ENCODE measurements at regions not wholly inside any gene's neighbourhood (a gene's known extent, or its start where the extent isn't known, plus 50 kb on each side); places are given as distances from the start of the nearest gene placed in this dataset.
A peak's percentile ranks its signal among the peaks of the same experiment; 100 is the strongest.

DNA sequence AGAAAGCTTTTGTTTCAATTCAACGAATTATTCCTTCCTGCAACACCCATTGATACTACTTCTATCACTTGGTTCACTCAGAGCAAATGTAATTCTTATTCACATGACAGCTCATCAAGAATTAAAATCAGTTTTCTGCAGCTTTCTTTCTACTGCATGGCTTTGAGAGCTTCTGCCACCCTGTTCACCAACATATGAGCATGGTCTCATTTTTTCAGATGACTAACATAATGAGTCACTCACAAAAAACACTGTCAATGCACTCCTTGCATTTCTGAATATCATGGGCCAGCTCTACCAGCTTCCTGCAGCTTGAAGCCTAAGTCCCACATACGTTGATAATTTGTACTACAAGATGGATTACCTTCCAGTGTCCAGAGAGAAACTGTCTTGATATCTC is 342.9 kb downstream of the LRATD1 start:
- DNase-seq (ENCODE audit: unreplicated experiment): peak; percentile 55
- no TSS peak for BruUV-seq (replicated peaks)

DNA sequence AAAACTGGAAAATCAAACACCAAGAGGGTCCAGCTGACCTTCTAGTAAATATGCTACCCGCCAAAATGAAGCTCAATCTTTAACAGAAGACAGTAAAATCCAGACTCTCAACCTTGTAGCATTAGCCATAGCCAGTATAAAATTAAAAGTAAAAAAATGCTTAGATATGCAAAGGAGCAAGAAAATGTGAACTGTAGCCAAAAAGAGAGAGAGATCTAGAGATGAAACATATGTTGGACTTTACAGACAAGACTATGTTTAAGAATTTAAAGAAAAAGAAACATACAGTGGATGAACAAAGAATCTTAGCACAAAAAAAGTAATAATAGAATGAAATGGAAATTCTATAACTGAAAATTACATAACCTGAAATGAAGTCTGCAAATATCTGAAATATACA is 344.5 kb downstream of the LRATD1 start:
- Mint-ChIP-seq H3K27me3 (ENCODE audit: insufficient read depth, unreplicated experiment) (peaks cover 11% of the 10 kb centered on the region), H3K4me1 (ENCODE audit: insufficient read depth, unreplicated experiment) (peaks cover 16% of the 10 kb centered on the region), H3K9me3 (ENCODE audit: unreplicated experiment) (no peaks in the 10 kb centered on the region), H3K27ac (ENCODE audit: low read depth, unreplicated experiment) (no peak overlapping the region), H3K4me3 (ENCODE audit: unreplicated experiment) (no peak overlapping the region), H3K36me3 (ENCODE audit: insufficient read depth, unreplicated experiment) (no peaks in the 10 kb centered on the region)
- ChIA-PET CTCF (no interaction called here), POLR2A (no interaction called here)
- no peak for TF ChIP-seq CTCF (IDR thresholded peaks at IDR 0.05; ENCODE audit: unreplicated experiment)
- intact Hi-C loops (cut with micrococcal nuclease): loop anchor here (5.0 kb wide), 1 partner anchor 65 kb away; no protein-coding TSS in a partner anchor
- no TSS peak for BruUV-seq (replicated peaks)
- no peak for DNase-seq (ENCODE audit: unreplicated experiment)

More for the DNA sequence above, 342.9 kb downstream of the LRATD1 start:
- no peak overlapping the region for H3K27ac Mint-ChIP-seq (ENCODE audit: low read depth, unreplicated experiment)
- H3K36me3 Mint-ChIP-seq (ENCODE audit: insufficient read depth, unreplicated experiment): no peaks in the 10 kb centered on the region
- H3K9me3 Mint-ChIP-seq (ENCODE audit: unreplicated experiment): no peaks in the 10 kb centered on the region
- POLR2A ChIA-PET: interaction anchor here (0.7 kb wide), 1 partner anchor 1452 kb away, joined by 3 read pairs; no protein-coding TSS in a partner anchor
- TF ChIP-seq CTCF (IDR thresholded peaks at IDR 0.05; ENCODE audit: unreplicated experiment): no peak
- intact Hi-C loops (cut with micrococcal nuclease): loop anchor here (5.0 kb wide), 1 partner anchor 67 kb away; no protein-coding TSS in a partner anchor
- no peak overlapping the region for H3K4me3 Mint-ChIP-seq (ENCODE audit: unreplicated experiment)
- CTCF ChIA-PET: interaction anchor here (0.6 kb wide), 1 partner anchor 87 kb away, joined by 3 read pairs; no protein-coding TSS in a partner anchor
- peaks cover 16% of the 10 kb centered on the region for H3K4me1 Mint-ChIP-seq (ENCODE audit: insufficient read depth, unreplicated experiment)
- no peaks in the 10 kb centered on the region for H3K27me3 Mint-ChIP-seq (ENCODE audit: insufficient read depth, unreplicated experiment)

DNA sequence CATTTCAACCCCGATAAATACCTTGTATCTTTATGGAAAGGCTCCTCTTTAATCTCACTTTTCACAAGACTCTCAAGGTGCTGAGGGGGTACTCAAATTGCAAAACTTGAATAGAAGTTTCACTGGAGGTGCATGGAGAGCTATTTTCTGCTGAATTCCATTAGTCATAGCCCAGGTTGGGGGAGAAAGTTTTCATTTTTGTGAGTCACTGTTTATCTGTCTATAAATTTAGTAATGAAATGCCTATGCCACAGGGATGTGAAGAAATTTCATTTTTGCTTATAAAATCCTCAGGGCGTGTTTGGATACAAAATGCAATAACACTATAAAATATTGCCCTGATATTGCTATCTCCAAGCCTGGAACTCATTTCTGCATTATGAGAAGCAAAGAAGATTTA is 346.3 kb downstream of the LRATD1 start:
- DNase-seq (ENCODE audit: unreplicated experiment): peak; percentile 64
- peaks cover 16% of the 10 kb centered on the region for H3K4me1 Mint-ChIP-seq (ENCODE audit: insufficient read depth, unreplicated experiment)
- TF ChIP-seq CTCF (IDR thresholded peaks at IDR 0.05; ENCODE audit: unreplicated experiment): no peak
- H3K27me3 Mint-ChIP-seq (ENCODE audit: insufficient read depth, unreplicated experiment): peaks cover 22% of the 10 kb centered on the region
- H3K36me3 Mint-ChIP-seq (ENCODE audit: insufficient read depth, unreplicated experiment): no peaks in the 10 kb centered on the region
- BruUV-seq (replicated peaks): no TSS peak
- no peak overlapping the region for H3K4me3 Mint-ChIP-seq (ENCODE audit: unreplicated experiment)
- intact Hi-C loops (cut with micrococcal nuclease): loop anchor here (5.0 kb wide), 1 partner anchor 63 kb away; no protein-coding TSS in a partner anchor
- POLR2A ChIA-PET: interaction anchor here (0.7 to 1.0 kb wide), 3 partner anchors 27 to 166 kb away, joined by 3 to 5 read pairs (median 3); no protein-coding TSS in a partner anchor
- H3K9me3 Mint-ChIP-seq (ENCODE audit: unreplicated experiment): no peaks in the 10 kb centered on the region
- CTCF ChIA-PET: interaction anchor here (0.6 kb wide), 1 partner anchor 554 kb away, joined by 3 read pairs; no protein-coding TSS in a partner anchor
- no peak overlapping the region for H3K27ac Mint-ChIP-seq (ENCODE audit: low read depth, unreplicated experiment)

DNA sequence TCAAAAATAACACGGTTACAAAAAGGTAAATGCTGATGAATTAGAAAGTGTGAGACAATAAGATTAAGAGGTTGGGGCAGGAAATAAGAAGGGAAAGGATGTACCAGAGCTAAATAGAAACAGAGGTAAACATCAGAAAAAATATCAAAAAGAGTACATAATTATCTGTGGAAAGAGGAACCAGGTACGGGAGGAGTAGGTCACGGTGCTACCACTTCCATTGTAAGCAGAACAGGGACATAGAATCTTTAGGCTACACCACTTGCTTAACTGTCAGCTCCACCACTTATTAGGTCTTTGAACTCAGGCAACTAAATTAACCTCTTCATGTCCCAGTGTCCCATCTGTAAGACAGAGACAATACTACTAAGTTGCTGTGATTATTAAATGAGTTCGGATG is 350.3 kb downstream of the LRATD1 start:
- POLR2A ChIA-PET: no interaction called here
- Mint-ChIP-seq H3K4me3 (ENCODE audit: unreplicated experiment) (no peak overlapping the region), H3K4me1 (ENCODE audit: insufficient read depth, unreplicated experiment) (peaks cover 6% of the 10 kb centered on the region), H3K9me3 (ENCODE audit: unreplicated experiment) (no peaks in the 10 kb centered on the region), H3K27ac (ENCODE audit: low read depth, unreplicated experiment) (no peak overlapping the region), H3K27me3 (ENCODE audit: insufficient read depth, unreplicated experiment) (peaks cover 51% of the 10 kb centered on the region), H3K36me3 (ENCODE audit: insufficient read depth, unreplicated experiment) (no peaks in the 10 kb centered on the region)
- no peak for DNase-seq (ENCODE audit: unreplicated experiment)
- CTCF ChIA-PET: no interaction called here
- no TSS peak for BruUV-seq (replicated peaks)
- no peak for TF ChIP-seq CTCF (IDR thresholded peaks at IDR 0.05; ENCODE audit: unreplicated experiment)
- intact Hi-C loops (cut with micrococcal nuclease): no loop called here
